ENCODE measurements at regions not wholly inside any gene's neighbourhood (a gene's known extent, or its start where the extent isn't known, plus 50 kb on each side); places are given as distances from the start of the nearest gene placed in this dataset.

- no peak for DNase-seq
Measured at GRCh38 chr11:121844016-121844415, 272.0 kb downstream of the BLID start.

GRCh38 chr11:121842192-121842585, 273.8 kb downstream of the BLID start:
- DNase-seq, result no peak

GRCh38 chr11:121841487-121842191, 274.4 kb downstream of the BLID start:
- no peak for DNase-seq

GRCh38 chr11:121839781-121840180, 276.2 kb downstream of the BLID start:
- DNase-seq, result no peak

- DNase-seq, result no peak
Measured at GRCh38 chr11:121838571-121838970, 277.4 kb downstream of the BLID start.

GRCh38 chr11:121833970-121834369, 282.0 kb downstream of the BLID start:
- no peak for DNase-seq

GRCh38 chr11:121829159-121829643, 286.8 kb downstream of the BLID start:
- peak; percentile 14 for DNase-seq

- DNase-seq, result no peak
Measured at GRCh38 chr11:121814962-121815361, 301.1 kb downstream of the BLID start.

GRCh38 chr11:121814296-121814695, 301.7 kb downstream of the BLID start:
- no peak for DNase-seq

- no peak for DNase-seq
Measured at GRCh38 chr11:121810291-121810690, 305.7 kb downstream of the BLID start.

- no peak for DNase-seq
Measured at GRCh38 chr11:121808096-121808495, 307.9 kb downstream of the BLID start.

GRCh38 chr11:121807051-121807450, 309.0 kb downstream of the BLID start:
- no peak for DNase-seq

GRCh38 chr11:121802542-121802941, 313.5 kb downstream of the BLID start:
- no peak for DNase-seq

GRCh38 chr11:121801781-121802180, 314.2 kb downstream of the BLID start:
- no peak for DNase-seq

GRCh38 chr11:121801394-121801748, 314.6 kb downstream of the BLID start:
- no peak for DNase-seq

GRCh38 chr11:121800731-121801393, 315.2 kb downstream of the BLID start:
- no peak for DNase-seq

GRCh38 chr11:121800240-121800639, 315.8 kb downstream of the BLID start:
- no peak for DNase-seq

GRCh38 chr11:121797496-121797895, 318.5 kb downstream of the BLID start:
- no peak for DNase-seq

- DNase-seq, result no peak
Measured at GRCh38 chr11:121795174-121795573, 320.8 kb downstream of the BLID start.

GRCh38 chr11:121794671-121795141, 321.3 kb downstream of the BLID start:
- DNase-seq, result no peak

- no peak for DNase-seq
Measured at GRCh38 chr11:121793916-121794315, 322.1 kb downstream of the BLID start.

GRCh38 chr11:121793291-121793690, 322.7 kb downstream of the BLID start:
- DNase-seq, result no peak

GRCh38 chr11:121792185-121792584, 323.8 kb downstream of the BLID start:
- DNase-seq, result no peak

- no peak for DNase-seq
Measured at GRCh38 chr11:121790430-121790829, 325.6 kb downstream of the BLID start.

GRCh38 chr11:121780971-121781370, 328.2 kb upstream of the SORL1-AS1 start:
- DNase-seq, result no peak

Data from 8988T (cell line).